IPS DF 6.9 (cell line): ENCODE measurements at regions not wholly inside any gene's neighbourhood (a gene's known extent, or its start where the extent isn't known, plus 50 kb on each side); places are given as distances from the start of the nearest gene placed in this dataset.
"Not testable (repeated sequence)": the region's sequence is repeated elsewhere in the genome, so short reads cannot be mapped to it uniquely, and the experiment has no call there.

Experiments used
- DNase-seq: peaks from one replicate; pipeline ENCODE4 v3.0.0-alpha.2; 2013; ENCODE audit warnings: low read depth, low spot score
- H3K27ac ChIP-seq: one replicate; pipeline ENCODE4 v1.5.1; 2013; ENCODE audit warnings: low read length, control low read depth
- H3K27me3 ChIP-seq: 2 replicates; pipeline ENCODE4 v1.6.1; 2013; ENCODE audit warnings: mild to moderate bottlenecking, low read length; ENCODE audit not compliant: control insufficient read depth, insufficient read depth
- H3K36me3 ChIP-seq: 2 replicates; pipeline ENCODE4 v1.6.1; 2013; ENCODE audit warnings: low read length; ENCODE audit not compliant: control insufficient read depth, insufficient read depth
- H3K4me1 ChIP-seq: 2 replicates; pipeline ENCODE4 v1.6.1; 2013; ENCODE audit warnings: low read length; ENCODE audit not compliant: control insufficient read depth, insufficient read depth
- H3K4me3 ChIP-seq: 2 replicates; pipeline ENCODE4 v1.5.1; 2013; ENCODE audit warnings: mild to moderate bottlenecking, low read length
- H3K9me3 ChIP-seq: 2 replicates; pipeline ENCODE4 v1.6.1; 2013; ENCODE audit warnings: low read length, inconsistent platforms; ENCODE audit not compliant: control insufficient read depth, insufficient read depth
- WGBS: extraction: QIAGEN DNeasy Blood & Tissue Kit; methylation state at CpG from one replicate; pipeline ENCODE4 v1.1.7; 2013; ENCODE audit warnings: mixed read lengths, missing lambda C conversion rate; ENCODE audit not compliant: insufficient read length, insufficient coverage; 5-methylcytosine and 5-hydroxymethylcytosine counted together

GRCh38 chr4:177530561-177530960, 88.3 kb upstream of the AGA start:
- Histone ChIP-seq H3K36me3 (no peaks in the 10 kb centered on the region), H3K4me3 (no peak overlapping the region), H3K4me1 (no peaks in the 10 kb centered on the region), H3K27ac (no peak overlapping the region), H3K27me3 (no peaks in the 10 kb centered on the region), H3K9me3 (no peaks in the 10 kb centered on the region)
- no CpG with 5 or more reads among the region's 1 CpG for WGBS
- DNase-seq = no peak

DNA sequence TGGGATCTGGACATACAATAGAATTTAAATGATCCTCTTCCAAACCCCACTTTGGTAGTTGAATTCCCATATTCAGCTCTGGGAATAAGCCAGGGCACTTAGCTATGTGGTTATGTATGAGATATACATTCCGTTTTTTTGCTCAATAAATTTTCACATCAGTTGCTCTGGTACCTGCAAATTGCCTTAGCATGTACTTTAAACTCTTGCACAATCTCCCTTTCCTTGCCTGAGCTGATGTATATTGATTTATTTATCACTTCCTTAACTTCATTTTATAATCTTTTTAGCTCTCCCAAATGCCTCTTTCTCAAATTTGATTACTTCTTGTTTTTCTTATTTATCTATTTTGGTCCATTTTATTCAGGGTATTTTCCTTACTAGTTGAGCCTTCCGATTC, 90.1 kb upstream of the AGA start:
- H3K27me3 ChIP-seq = no peaks in the 10 kb centered on the region
- H3K9me3 ChIP-seq = no peaks in the 10 kb centered on the region
- H3K4me1 ChIP-seq = no peaks in the 10 kb centered on the region
- no peaks in the 10 kb centered on the region for H3K36me3 ChIP-seq
- H3K4me3 ChIP-seq = no peak overlapping the region
- H3K27ac ChIP-seq = no peak overlapping the region
- no CpG with 5 or more reads among the region's 2 CpGs for WGBS
- no peak for DNase-seq

DNA sequence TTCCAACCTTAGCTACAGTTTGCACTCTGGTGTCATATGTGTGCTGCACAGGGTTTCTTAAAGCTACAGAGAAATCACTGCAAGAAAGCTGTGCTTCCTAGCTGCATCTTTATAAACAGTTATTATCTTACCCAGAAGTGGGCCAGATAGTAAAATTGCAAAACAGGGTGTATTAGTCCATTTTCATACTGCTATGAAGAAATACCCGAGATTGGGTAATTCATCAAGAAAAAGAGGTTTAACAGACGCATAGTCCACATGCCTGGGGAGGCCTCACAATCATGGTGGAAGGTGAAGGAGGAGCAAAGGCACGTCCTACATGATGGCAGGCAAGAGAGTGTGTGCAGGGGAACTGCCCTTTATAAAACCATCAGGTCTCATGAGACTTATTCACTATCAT, 92.6 kb upstream of the AGA start:
- H3K9me3 ChIP-seq, DNase-seq, H3K27me3 ChIP-seq, H3K4me1 ChIP-seq, H3K36me3 ChIP-seq, H3K4me3 ChIP-seq, H3K27ac ChIP-seq: not testable (repeated sequence)
- WGBS = no CpG with 5 or more reads among the region's 3 CpGs

DNA sequence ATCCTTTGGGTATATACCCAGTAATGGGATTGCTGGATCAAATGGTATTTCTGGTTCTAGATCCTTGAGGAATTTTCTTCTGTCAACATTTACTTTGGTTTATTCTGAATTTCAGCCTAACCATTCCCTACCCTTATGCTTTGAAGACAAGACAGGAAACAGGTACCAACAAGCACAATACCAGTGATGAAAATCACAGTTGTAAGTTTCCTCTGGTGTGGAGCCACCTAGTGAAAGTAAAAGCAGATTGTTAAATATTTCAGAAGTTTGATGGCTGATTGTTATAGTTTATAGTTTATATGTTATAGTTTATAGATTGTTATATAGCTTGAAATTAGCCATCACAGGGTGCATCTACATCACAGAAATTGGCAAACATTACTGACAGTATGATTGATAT, 104.5 kb upstream of the AGA start:
- DNase-seq = no peak
- H3K4me3 ChIP-seq = no peak overlapping the region
- H3K27me3 ChIP-seq = no peaks in the 10 kb centered on the region
- no peak overlapping the region for H3K27ac ChIP-seq
- H3K36me3 ChIP-seq = no peaks in the 10 kb centered on the region
- no peaks in the 10 kb centered on the region for H3K4me1 ChIP-seq
- no peaks in the 10 kb centered on the region; the same call in 1 of the 2 replicates for H3K9me3 ChIP-seq

DNA sequence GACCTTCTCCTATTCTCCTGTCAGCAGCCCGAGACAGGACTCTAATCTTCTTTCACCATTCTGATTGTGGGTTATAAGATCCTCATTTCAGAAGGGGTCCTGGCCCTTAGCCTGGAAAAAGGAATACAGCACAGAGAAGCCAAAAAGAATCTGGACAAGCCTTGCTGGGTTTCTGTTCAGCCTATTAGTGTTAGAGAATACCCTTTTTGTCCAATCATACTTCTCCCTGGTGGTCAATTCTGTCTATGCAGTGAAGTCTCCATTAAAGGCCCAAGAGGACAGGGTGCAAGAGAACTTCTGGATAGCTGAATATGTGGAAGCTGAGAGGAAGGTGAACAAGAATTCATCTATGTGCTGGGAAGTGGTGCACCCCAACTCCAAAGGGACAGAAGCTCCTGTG, 105.7 kb upstream of the AGA start:
- Histone ChIP-seq H3K27ac (no peak overlapping the region), H3K9me3 (no peaks in the 10 kb centered on the region; the same call in 1 of the 2 replicates), H3K27me3 (no peaks in the 10 kb centered on the region), H3K4me3 (no peak overlapping the region), H3K36me3 (no peaks in the 10 kb centered on the region), H3K4me1 (no peaks in the 10 kb centered on the region)
- DNase-seq = no peak
- WGBS = no CpG with 5 or more reads among the region's 1 CpG

DNA sequence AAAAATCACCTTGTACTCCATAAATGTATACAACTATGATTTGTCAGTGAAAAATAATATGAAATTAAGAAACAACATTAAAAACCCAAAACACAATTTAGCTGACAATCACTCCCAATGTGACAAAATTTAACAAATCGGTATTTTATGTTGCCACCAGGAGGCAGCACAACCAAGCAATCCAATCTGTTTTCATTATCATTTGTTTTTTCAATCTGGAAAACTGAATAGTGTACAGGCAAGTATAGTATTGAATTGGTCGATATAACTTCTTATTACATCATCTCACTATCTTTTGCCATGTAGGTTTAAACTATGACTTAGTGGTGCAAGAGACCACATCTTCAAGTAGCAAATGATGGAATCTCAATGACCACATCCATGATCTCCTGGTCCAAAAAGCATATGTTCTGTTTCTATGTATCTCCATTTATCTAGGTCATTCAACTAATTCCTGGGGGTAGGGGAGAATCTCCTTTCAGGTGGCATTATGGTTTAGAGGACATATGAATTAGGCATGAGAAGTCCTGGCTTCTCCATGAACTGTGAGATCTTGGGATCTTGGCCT, 112.9 kb upstream of the AGA start:
- no peak overlapping the region for H3K27ac ChIP-seq
- H3K4me1 ChIP-seq = no peaks in the 10 kb centered on the region
- no peaks in the 10 kb centered on the region for H3K27me3 ChIP-seq
- no CpG with 5 or more reads among the region's 2 CpGs for WGBS
- H3K9me3 ChIP-seq = no peaks in the 10 kb centered on the region
- no peaks in the 10 kb centered on the region for H3K36me3 ChIP-seq
- no peak overlapping the region for H3K4me3 ChIP-seq
- no peak for DNase-seq

- no peaks in the 10 kb centered on the region for H3K9me3 ChIP-seq
- WGBS = no CpG with 5 or more reads among the region's 21 CpGs
- no peaks in the 10 kb centered on the region for H3K36me3 ChIP-seq
- H3K27me3 ChIP-seq = no peaks in the 10 kb centered on the region
- DNase-seq = no peak
- H3K4me1 ChIP-seq = no peaks in the 10 kb centered on the region
- no peak overlapping the region for H3K4me3 ChIP-seq
- H3K27ac ChIP-seq = no peak overlapping the region
Observed at GRCh38 chr4:177557416-177557815, 115.2 kb upstream of the AGA start.

DNA sequence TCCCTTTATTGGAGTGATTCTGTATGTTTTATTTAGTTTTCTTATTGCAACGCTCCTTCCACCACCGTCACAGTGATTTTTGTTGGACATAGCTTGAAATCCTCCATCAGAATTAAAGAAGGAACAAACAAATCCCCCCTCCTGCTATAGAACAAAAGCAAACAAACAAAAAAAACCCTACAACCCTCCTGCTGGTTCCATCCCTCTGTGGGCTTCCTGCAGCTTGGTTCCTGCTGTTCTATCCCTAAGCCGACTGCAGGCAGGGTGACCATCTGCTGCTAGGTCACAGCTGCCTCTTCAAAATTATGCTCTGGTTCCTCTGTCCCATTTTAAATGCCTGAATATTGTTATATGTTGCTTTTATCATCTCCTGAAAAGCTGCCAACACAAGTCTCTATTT, 116.8 kb upstream of the AGA start:
- Histone ChIP-seq H3K27me3 (no peaks in the 10 kb centered on the region), H3K4me1 (no peaks in the 10 kb centered on the region), H3K36me3 (no peaks in the 10 kb centered on the region), H3K27ac (no peak overlapping the region), H3K4me3 (no peak overlapping the region), H3K9me3 (no peaks in the 10 kb centered on the region)
- no CpG with 5 or more reads among the region's 3 CpGs for WGBS
- no peak for DNase-seq

DNA sequence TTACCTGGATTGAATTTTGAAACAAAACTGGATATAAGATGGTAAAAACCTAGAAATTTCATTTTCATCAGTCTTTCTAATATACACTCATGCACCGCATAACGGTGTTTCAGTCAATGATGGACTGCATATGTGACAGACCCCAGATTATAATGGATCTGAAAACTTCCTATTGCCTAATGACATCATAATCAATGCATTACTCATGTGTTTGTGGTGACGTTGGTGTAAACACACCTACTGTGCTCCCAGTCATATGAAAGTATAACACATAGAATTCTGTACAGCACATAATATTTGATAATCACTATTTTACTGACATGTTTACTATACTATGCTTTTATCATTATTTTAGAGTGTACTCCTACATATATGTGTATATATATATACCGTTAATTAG, 119.9 kb upstream of the AGA start:
- Histone ChIP-seq H3K9me3 (no peaks in the 10 kb centered on the region), H3K4me1 (no peaks in the 10 kb centered on the region), H3K4me3 (no peak overlapping the region), H3K27me3 (no peaks in the 10 kb centered on the region), H3K36me3 (no peaks in the 10 kb centered on the region), H3K27ac (no peak overlapping the region)
- WGBS = no CpG with 5 or more reads among the region's 4 CpGs
- no peak for DNase-seq

DNA sequence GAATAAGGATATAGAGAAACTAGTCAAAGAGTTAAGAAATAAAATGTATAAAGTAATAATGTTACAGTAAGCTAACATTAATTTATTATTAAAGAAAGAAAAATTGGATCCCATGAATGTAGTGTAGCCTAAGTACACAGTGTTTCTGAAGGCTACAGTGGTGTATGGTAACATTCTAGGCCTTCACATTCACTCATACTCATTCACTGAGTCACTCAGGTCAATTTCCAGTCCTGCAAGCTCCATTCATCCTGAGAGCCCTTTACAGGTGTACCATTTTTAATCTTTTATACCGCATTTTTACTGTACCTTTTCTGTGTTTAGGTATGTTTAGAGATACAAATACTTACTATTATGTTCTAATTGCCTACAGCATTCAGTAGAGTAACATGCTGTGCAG, 120.6 kb upstream of the AGA start:
- Histone ChIP-seq H3K36me3 (no peaks in the 10 kb centered on the region), H3K4me1 (no peaks in the 10 kb centered on the region), H3K27ac (no peak overlapping the region), H3K9me3 (no peaks in the 10 kb centered on the region), H3K4me3 (no peak overlapping the region), H3K27me3 (no peaks in the 10 kb centered on the region)
- DNase-seq = no peak
- no CpG with 5 or more reads among the region's 1 CpG for WGBS

GRCh38 chr4:177566691-177567090, 124.5 kb upstream of the AGA start:
- WGBS = no CpG with 5 or more reads among the region's 5 CpGs
- Histone ChIP-seq H3K27ac (no peak overlapping the region), H3K4me1 (no peaks in the 10 kb centered on the region), H3K27me3 (no peaks in the 10 kb centered on the region), H3K36me3 (no peaks in the 10 kb centered on the region), H3K9me3 (no peaks in the 10 kb centered on the region), H3K4me3 (no peak overlapping the region)
- DNase-seq = no peak
